ENCODE measurements at regions not wholly inside any gene's neighbourhood (a gene's known extent, or its start where the extent isn't known, plus 50 kb on each side); places are given as distances from the start of the nearest gene placed in this dataset.
"Not testable (repeated sequence)": the region's sequence is repeated elsewhere in the genome, so short reads cannot be mapped to it uniquely, and the experiment has no call there.

DNA sequence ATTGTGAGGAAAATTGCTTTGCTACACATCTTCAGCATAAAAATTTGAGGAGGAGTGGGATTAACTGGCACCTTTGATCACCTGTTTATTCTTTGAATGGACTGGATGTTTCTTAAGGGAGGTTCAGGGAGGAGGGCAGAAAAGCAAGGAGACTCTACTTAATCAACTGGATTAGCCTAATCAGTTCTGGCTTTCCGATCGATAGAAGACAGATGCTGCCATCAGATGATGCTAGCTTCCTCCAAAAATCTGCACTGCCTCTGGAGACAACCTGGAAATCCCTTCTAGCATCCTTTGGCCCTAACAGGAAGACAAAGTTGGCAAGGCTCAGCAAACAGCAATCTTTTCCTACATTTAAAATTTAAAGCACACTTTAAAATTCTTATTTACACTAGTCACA lies 197.8 kb downstream of the EBLN2 start:
- TF ChIP-seq CTCF (IDR thresholded peaks at IDR 0.05; ENCODE audit: low read length, missing control alignments), result no peak
- H3K4me3 ChIP-seq (replicated peaks; ENCODE audit: low read depth, low read length), result no peak overlapping the region
- no peak for DNase-seq (ENCODE audit: low read depth)

DNA sequence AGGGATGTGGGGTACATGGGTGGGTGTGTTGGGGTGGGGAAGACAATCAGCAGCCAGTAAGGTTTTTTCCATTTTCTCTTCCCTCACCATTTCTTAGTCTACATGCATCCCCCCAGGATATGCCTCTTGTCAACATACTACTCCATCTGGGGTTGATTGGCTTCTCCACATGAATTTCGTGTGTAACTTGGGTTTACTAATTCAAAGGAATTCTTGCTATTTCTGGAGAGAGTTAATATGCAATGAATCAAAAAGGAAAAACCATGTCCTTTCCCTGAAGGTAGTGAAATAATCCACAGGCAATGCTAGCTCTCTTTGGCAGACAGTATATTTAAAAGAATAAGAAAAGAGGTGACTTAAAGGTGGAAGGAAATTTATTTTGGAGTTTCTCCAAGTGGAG lies 198.4 kb downstream of the EBLN2 start:
- no peak for TF ChIP-seq CTCF (IDR thresholded peaks at IDR 0.05; ENCODE audit: low read length, missing control alignments)
- H3K4me3 ChIP-seq (replicated peaks; ENCODE audit: low read depth, low read length), result no peak overlapping the region
- no peak for DNase-seq (ENCODE audit: low read depth)

DNA sequence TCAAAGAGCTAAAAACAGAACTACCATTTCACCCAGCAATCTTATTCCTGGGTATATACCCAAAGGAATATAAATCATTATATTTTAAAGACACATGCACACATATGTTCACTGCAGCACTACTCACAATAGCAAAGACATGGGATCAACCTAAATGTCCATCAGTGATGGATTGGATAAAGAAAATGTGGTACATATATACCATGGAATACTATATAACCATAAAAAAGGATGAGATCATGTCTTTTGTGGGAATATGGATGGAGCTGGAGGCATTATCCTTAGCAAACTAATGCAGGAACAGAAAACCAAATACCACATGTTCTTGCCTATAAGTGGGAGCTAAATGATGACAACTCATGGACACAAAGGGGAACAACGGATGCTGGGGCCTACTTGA lies 205.1 kb downstream of the EBLN2 start:
- H3K4me3 ChIP-seq (replicated peaks; ENCODE audit: low read depth, low read length); DNase-seq (ENCODE audit: low read depth): not testable (repeated sequence)

DNA sequence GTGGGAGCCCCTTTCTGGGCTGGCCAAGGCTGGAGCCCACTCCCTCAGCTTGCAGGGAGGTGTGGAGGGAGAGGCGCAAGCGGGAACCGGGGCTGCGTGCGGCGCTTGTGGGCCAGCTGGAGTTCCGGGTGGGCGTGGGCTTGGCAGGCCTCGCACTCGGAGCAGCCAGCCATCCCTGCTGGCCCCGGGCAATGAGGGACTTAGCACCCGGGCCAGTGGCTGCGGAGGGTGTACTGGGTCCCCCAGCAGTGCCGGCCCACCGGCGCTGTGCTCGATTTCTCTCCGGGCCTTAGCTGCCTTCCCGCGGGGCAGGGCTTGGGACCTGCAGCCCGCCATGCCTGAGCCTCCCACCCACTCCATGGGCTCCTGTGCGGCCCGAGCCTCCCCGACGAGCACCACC lies 207.7 kb downstream of the EBLN2 start:
- H3K4me3 ChIP-seq (replicated peaks; ENCODE audit: low read depth, low read length); DNase-seq (ENCODE audit: low read depth): not testable (repeated sequence)

- no peak for DNase-seq (ENCODE audit: low read depth)
- TF ChIP-seq CTCF (IDR thresholded peaks at IDR 0.05; ENCODE audit: low read length, missing control alignments), result no peak
- no peak overlapping the region for H3K4me3 ChIP-seq (replicated peaks; ENCODE audit: low read depth, low read length)
Measured at GRCh38 chr3:73270839-73271483, 209.5 kb downstream of the EBLN2 start.

GRCh38 chr3:73273341-73273740 lies 211.9 kb downstream of the EBLN2 start:
- no peak overlapping the region for H3K4me3 ChIP-seq (replicated peaks; ENCODE audit: low read depth, low read length)
- no peak for TF ChIP-seq CTCF (IDR thresholded peaks at IDR 0.05; ENCODE audit: low read length, missing control alignments)
- DNase-seq (ENCODE audit: low read depth), result no peak

DNA sequence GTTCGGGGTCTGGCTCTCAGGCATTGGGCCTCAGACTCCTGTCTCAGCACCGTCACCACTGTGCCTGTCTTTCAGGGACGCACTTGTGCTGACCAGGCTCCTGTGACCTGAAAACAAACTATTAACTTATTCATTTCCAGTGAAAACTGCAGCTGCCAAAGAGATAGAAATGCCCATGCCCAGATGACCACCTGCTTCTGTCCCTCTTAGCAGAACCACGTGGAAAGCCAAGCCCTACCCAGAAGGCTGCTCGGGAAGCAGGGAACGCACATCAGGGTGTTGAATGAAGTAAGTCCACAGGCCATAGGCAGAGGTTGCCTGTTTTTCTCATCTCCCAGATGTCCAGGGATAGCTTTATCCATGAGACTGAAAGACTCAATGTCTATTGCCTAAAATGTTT lies 219.3 kb downstream of the EBLN2 start:
- TF ChIP-seq CTCF (IDR thresholded peaks at IDR 0.05; ENCODE audit: low read length, missing control alignments), result no peak
- DNase-seq (ENCODE audit: low read depth), result no peak
- H3K4me3 ChIP-seq (replicated peaks; ENCODE audit: low read depth, low read length), result no peak overlapping the region

DNA sequence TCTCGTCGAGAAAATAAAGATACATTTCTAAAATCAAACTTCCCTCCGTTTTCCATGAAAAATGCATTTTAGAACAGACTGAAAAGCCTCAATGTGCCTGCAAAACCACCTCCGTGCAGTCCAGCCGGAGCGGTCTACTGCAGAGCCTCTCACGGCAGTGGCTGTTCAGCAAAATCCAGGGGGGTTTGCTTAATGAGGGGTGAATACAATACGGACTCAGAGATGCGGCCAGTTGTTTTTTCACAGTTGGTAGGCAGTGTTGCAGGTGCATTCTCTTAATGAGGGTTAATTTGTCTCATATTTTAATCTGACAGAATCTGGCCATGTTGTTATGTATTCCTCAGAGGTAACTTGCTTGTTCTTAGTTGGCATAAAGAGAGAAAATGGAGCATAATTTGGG lies 223.0 kb downstream of the EBLN2 start:
- TF ChIP-seq CTCF (IDR thresholded peaks at IDR 0.05; ENCODE audit: low read length, missing control alignments), result no peak
- no peak overlapping the region for H3K4me3 ChIP-seq (replicated peaks; ENCODE audit: low read depth, low read length)

More for the DNA sequence above, 223.0 kb downstream of the EBLN2 start:
- no peak for DNase-seq (ENCODE audit: low read depth)
